GM12878 (cell line): ENCODE measurements at regions not wholly inside any gene's neighbourhood (a gene's known extent, or its start where the extent isn't known, plus 50 kb on each side); places are given as distances from the start of the nearest gene placed in this dataset.

Source experiments
- ATF3 ChIP-seq: IDR thresholded peaks from 2 replicates; pipeline ENCODE4 v1.6.1; 2011; ENCODE audit warnings: low read depth, mild to moderate bottlenecking, low read length, moderate library complexity, borderline replicate concordance; ENCODE audit errors: extremely low read depth
- NFIC ChIP-seq: IDR thresholded peaks from 2 replicates; pipeline ENCODE4 v1.6.1; 2012; ENCODE audit warnings: low read depth, mild to moderate bottlenecking, inconsistent platforms, low read length, moderate library complexity
- RAD21 ChIP-seq: IDR thresholded peaks from 2 replicates; pipeline ENCODE4 v1.6.1; 2011; ENCODE audit warnings: mild to moderate bottlenecking, low read depth, low read length, moderate library complexity; ENCODE audit not compliant: insufficient read depth
- ZBTB33 ChIP-seq: fragments of 450-650 bp; IDR thresholded peaks from 2 replicates; pipeline ENCODE4 v1.6.1; 2017; ENCODE audit warnings: mild to moderate bottlenecking

- TF ChIP-seq RAD21, result no peak
- TF ChIP-seq ZBTB33, result no peak
- no peak for TF ChIP-seq NFIC
- no peak for TF ChIP-seq ATF3
Measured at GRCh38 chr20:12435268-12435667, 517.6 kb downstream of the BTBD3 start.
